Fibroblast of lung (primary cell): ENCODE measurements at regions not wholly inside any gene's neighbourhood (a gene's known extent, or its start where the extent isn't known, plus 50 kb on each side); places are given as distances from the start of the nearest gene placed in this dataset.

Experiments used
- CTCF ChIP-seq, 2 donors: IDR thresholded peaks in 1 of 2; conservative IDR thresholded peaks in 1 of 2; 1 replicate in 1 of 2; 2 replicates in 1 of 2; pipeline ENCODE4 v1.5.1; 2011 to 2012; ENCODE audit warnings: low read length in 2 of 2, control low read depth in 1 of 2, inconsistent platforms in 1 of 2, low read depth in 1 of 2, mild to moderate bottlenecking in 1 of 2
- EZH2 ChIP-seq: IDR thresholded peaks from 2 replicates; pipeline ENCODE4 v1.5.1; 2012; ENCODE audit warnings: low read length, control low read depth, mild to moderate bottlenecking; ENCODE audit errors: missing control alignments

DNA sequence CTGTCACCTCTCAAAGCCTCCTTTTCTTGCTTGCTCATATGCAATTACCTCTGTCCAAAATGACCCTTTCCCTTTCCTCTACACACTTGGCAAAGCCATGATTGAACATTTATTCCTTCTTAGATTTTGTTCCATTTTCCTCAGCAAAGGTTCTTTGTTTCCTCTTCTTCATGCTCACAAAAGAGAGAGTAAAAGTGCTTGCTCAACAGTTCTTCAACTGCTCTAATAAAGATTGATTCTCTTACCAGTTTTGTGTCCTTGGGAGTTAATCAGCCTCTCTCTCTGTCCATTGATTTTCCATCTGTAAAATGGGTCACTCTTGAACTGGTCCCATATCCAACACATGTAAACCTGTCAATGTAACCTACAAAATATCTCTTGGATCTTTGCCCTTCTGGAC, 186.4 kb downstream of the WNT5A start:
- TF ChIP-seq EZH2 (no peak), CTCF (conservative IDR thresholded peaks at IDR 0.05 in 1 of 2, IDR thresholded peaks at IDR 0.05 in 1 of 2; ENCODE audit: low read depth in 1 of 2, low read length in 2 of 2) (no peak)
